Small intestine (tissue), 7 donors: ENCODE measurements at regions not wholly inside any gene's neighbourhood (a gene's known extent, or its start where the extent isn't known, plus 50 kb on each side); places are given as distances from the start of the nearest gene placed in this dataset.
A peak's percentile ranks its signal among the peaks of the same experiment; 100 is the strongest.

ENCODE experiments used
- DNase-seq, 2 donors: peaks; one replicate each; pipeline versions ENCODE4 v3.0.0 to v3.0.0-alpha.2; 2013
- FAIRE-seq: peaks from 2 replicates; lab custom pipeline; 2012; peaks lifted over from hg19 to GRCh38; lab: Jason Lieb, UNC
- H3K27ac ChIP-seq, 3 donors: one replicate each; pipeline ENCODE4 v1.5.1; 2013; ENCODE audit warnings: low read length in 2 of 3, mild to moderate bottlenecking in 2 of 3, control low read depth in 1 of 3, inconsistent platforms in 1 of 3, low read depth in 1 of 3, moderate library complexity in 1 of 3
- H3K27me3 ChIP-seq, 3 donors: one replicate each; pipeline ENCODE4 v1.6.1; 2013; ENCODE audit warnings: low read length in 3 of 3, inconsistent platforms in 1 of 3; ENCODE audit not compliant: control insufficient read depth in 3 of 3, insufficient read depth in 3 of 3
- H3K36me3 ChIP-seq, 3 donors: one replicate each; pipeline ENCODE4 v1.6.1; 2013; ENCODE audit warnings: low read length in 3 of 3, inconsistent platforms in 1 of 3, low read depth in 1 of 3, mild to moderate bottlenecking in 1 of 3, moderate library complexity in 1 of 3; ENCODE audit not compliant: control insufficient read depth in 3 of 3, insufficient read depth in 2 of 3
- H3K4me1 ChIP-seq, 3 donors: one replicate each; pipeline ENCODE4 v1.6.1; 2013; ENCODE audit warnings: low read length in 2 of 3, inconsistent platforms in 1 of 3, low read depth in 1 of 3, mild to moderate bottlenecking in 1 of 3, moderate library complexity in 1 of 3; ENCODE audit not compliant: control insufficient read depth in 3 of 3, insufficient read depth in 2 of 3
- H3K4me3 ChIP-seq, 3 donors: one replicate each; pipeline ENCODE4 v1.5.1; 2013; ENCODE audit warnings: low read length in 3 of 3, control low read depth in 1 of 3, inconsistent platforms in 1 of 3, low read depth in 1 of 3, mild to moderate bottlenecking in 1 of 3, moderate library complexity in 1 of 3
- H3K9me3 ChIP-seq, 2 donors: one replicate each; pipeline ENCODE4 v1.6.1; 2013; ENCODE audit warnings: low read depth in 1 of 2, low read length in 1 of 2; ENCODE audit not compliant: control insufficient read depth in 2 of 2, insufficient read depth in 1 of 2
- WGBS, 3 donors: extraction: QIAGEN DNeasy Blood & Tissue Kit; methylation state at CpG; one replicate each; pipeline ENCODE4 v1.1.7; 2013; 5-methylcytosine and 5-hydroxymethylcytosine counted together
- donor health status: healthy with polysubstance abuse.
- donor health status: control.
- donor health status: control.
- donor health status: Bipolar disorder and iron deficiency.
- donor health status: healthy.

DNA sequence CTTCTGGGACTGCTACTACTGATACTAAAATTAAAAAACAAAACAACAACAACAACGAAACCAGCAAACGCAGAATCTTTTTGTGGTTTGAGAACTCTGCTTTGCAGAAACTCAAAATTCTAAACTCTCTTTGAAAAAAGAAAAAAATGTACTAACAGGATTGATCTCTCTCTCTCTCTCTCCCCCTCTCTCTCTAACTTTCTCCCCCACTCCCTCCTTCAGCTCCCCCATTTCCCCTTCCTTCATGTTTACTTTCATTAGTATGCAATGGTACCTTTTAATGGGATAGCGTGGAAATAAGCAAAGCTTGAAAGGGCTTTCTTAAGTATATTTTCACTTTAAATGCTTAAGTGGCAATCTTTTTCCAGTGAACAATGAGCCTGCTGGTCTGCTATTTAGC, 562.6 kb upstream of the ADGRL2 start:
- no peak for FAIRE-seq
- no peaks in the 10 kb centered on the region for H3K36me3 ChIP-seq
- no peaks in the 10 kb centered on the region for H3K27me3 ChIP-seq
- H3K9me3 ChIP-seq, result no peaks in the 10 kb centered on the region
- no peak overlapping the region for H3K27ac ChIP-seq
- 25 to 63% (median 36%) methylated on average over 3 of the region's 3 CpGs for WGBS, 3 donors
- peak overlapping the region in 2 of 3 donors; percentile 12 to 33 for H3K4me3 ChIP-seq
- no peaks in the 10 kb centered on the region for H3K4me1 ChIP-seq
- DNase-seq, result no peak

DNA sequence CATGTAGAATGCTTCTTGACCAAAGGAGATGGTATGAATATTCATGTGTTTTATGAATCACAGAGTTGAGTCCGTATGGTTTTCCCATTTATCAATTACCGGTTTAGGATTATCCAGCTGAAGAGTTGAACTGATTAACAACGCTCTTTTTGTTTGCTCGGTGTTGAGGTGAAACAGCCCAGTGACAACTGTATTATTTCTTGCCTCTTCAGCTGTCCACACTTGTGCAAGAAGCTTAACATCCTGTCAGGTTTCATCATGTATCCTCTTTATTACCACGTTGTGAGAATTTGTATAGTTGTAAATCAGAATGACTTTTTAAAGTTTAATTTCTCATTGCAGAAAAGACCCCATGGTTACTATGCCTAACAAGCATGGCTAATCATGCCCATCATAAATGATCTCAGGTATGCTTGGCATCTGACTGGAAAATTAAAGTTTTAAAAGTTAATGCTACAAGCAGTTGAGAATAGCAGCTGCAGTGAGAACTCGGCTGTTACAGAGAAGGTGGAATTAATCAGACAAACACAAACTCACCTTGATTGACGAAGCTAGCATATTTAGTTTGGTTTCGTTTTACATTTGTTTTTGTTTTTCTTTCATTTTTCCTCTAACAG, 563.2 kb upstream of the ADGRL2 start:
- Histone ChIP-seq H3K27ac (no peak overlapping the region), H3K36me3 (no peaks in the 10 kb centered on the region), H3K9me3 (no peaks in the 10 kb centered on the region), H3K4me1 (no peaks in the 10 kb centered on the region), H3K27me3 (no peaks in the 10 kb centered on the region), H3K4me3 (peak overlapping the region in 2 of 3 donors; percentile 12 to 33)
- FAIRE-seq, result no peak
- DNase-seq, result peak in 1 of 2 donors; percentile 30
- WGBS, 3 donors, result 11 to 47% (median 16%) methylated on average over 8 of the region's 8 CpGs

GRCh38 chr1:81234237-81234636, 566.5 kb upstream of the ADGRL2 start:
- WGBS, 3 donors, result 73 to 88% (median 75%) methylated on average over 3 of the region's 3 CpGs
- DNase-seq, result no peak
- Histone ChIP-seq H3K4me1 (peaks cover 0 to 2% (median 0%) of the 10 kb centered on the region in 3 donors), H3K4me3 (no peak overlapping the region), H3K9me3 (no peaks in the 10 kb centered on the region), H3K27me3 (no peaks in the 10 kb centered on the region), H3K36me3 (no peaks in the 10 kb centered on the region), H3K27ac (no peak overlapping the region)
- FAIRE-seq, result no peak

- Histone ChIP-seq H3K27ac (no peak overlapping the region), H3K9me3 (no peaks in the 10 kb centered on the region), H3K36me3 (no peaks in the 10 kb centered on the region), H3K4me3 (no peak overlapping the region), H3K27me3 (no peaks in the 10 kb centered on the region), H3K4me1 (peaks cover 0 to 2% (median 0%) of the 10 kb centered on the region in 3 donors)
- WGBS, 3 donors, result 91 to 97% (median 97%) methylated on average over 1 of the region's 1 CpG
- FAIRE-seq (no peak), DNase-seq (no peak)
Observed at GRCh38 chr1:81233591-81233990, 567.1 kb upstream of the ADGRL2 start.

GRCh38 chr1:81232420-81232819, 568.3 kb upstream of the ADGRL2 start:
- peaks cover 0 to 2% (median 0%) of the 10 kb centered on the region in 3 donors for H3K4me1 ChIP-seq
- no peak for DNase-seq
- H3K9me3 ChIP-seq, result no peaks in the 10 kb centered on the region
- no peak for FAIRE-seq
- 44 to 61% (median 60%) methylated on average over 5 of the region's 5 CpGs for WGBS, 3 donors
- H3K27me3 ChIP-seq, result no peaks in the 10 kb centered on the region
- H3K27ac ChIP-seq, result no peak overlapping the region
- no peaks in the 10 kb centered on the region for H3K36me3 ChIP-seq
- no peak overlapping the region for H3K4me3 ChIP-seq

GRCh38 chr1:81231729-81232038, 569.0 kb upstream of the ADGRL2 start:
- FAIRE-seq (no peak), DNase-seq (peak in 1 of 2 donors; percentile 15)
- H3K9me3 ChIP-seq, result no peaks in the 10 kb centered on the region
- peaks cover 0 to 2% (median 0%) of the 10 kb centered on the region in 3 donors for H3K4me1 ChIP-seq
- H3K27me3 ChIP-seq, result no peaks in the 10 kb centered on the region
- H3K36me3 ChIP-seq, result no peaks in the 10 kb centered on the region
- WGBS, 3 donors, result 13 to 51% (median 29%) methylated on average over 1 of the region's 1 CpG
- H3K27ac ChIP-seq, result no peak overlapping the region
- no peak overlapping the region for H3K4me3 ChIP-seq

DNA sequence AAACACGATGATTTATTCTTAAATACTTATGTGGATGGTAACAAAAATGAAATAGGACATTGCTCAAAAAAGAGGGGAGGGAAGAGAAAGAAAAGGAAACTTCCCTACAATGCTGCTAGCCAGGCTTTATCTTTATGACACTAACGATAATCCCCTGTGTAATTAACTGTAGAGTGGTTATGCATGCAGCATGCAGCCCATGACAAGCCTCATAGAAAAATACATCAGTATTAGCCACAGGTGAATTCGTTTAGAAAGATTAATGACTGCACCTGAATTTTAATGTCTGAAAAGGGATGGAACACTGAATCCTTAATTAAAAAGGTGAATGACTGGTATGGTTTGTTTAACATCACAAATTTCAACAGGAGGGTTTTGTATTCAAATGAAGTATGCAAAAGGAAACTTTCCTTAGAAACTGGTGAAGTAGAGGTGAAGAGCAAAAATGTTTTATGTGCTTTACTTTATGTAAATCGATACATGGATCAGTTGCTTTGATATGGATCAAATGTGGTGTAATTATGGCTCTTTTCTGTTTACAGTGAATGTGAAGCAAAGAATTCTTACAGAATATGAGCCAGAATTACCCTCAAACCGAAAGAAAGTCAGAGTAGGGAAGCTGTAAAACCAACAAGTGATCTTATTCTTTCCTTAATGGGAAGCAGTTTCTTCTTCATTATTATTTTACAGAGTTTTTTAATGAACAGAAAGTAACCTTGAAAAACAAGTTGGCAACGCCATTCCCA, 569.6 kb upstream of the ADGRL2 start:
- 8 to 37% (median 21%) methylated on average over 6 of the region's 6 CpGs for WGBS, 3 donors
- H3K9me3 ChIP-seq, result no peaks in the 10 kb centered on the region
- peak; percentile 31 to 62 for DNase-seq
- no peaks in the 10 kb centered on the region for H3K27me3 ChIP-seq
- H3K27ac ChIP-seq, result no peak overlapping the region
- peaks cover 0 to 2% (median 0%) of the 10 kb centered on the region in 3 donors for H3K4me1 ChIP-seq
- no peak for FAIRE-seq
- H3K4me3 ChIP-seq, result no peak overlapping the region
- no peaks in the 10 kb centered on the region for H3K36me3 ChIP-seq

- Histone ChIP-seq H3K27me3 (no peaks in the 10 kb centered on the region), H3K4me1 (peaks cover 0 to 2% (median 0%) of the 10 kb centered on the region in 3 donors), H3K9me3 (no peaks in the 10 kb centered on the region), H3K4me3 (no peak overlapping the region), H3K36me3 (no peaks in the 10 kb centered on the region), H3K27ac (no peak overlapping the region)
- DNase-seq (no peak), FAIRE-seq (no peak)
- WGBS, 3 donors, result 84 to 91% (median 85%) methylated on average over 6 of the region's 6 CpGs
Observed at GRCh38 chr1:81228926-81229325, 571.8 kb upstream of the ADGRL2 start.
